ENCODE measurements at regions not wholly inside any gene's neighbourhood (a gene's known extent, or its start where the extent isn't known, plus 50 kb on each side); places are given as distances from the start of the nearest gene placed in this dataset.
A peak's percentile ranks its signal among the peaks of the same experiment; 100 is the strongest.
"Not testable (repeated sequence)": the region's sequence is repeated elsewhere in the genome, so short reads cannot be mapped to it uniquely, and the experiment has no call there.

DNA sequence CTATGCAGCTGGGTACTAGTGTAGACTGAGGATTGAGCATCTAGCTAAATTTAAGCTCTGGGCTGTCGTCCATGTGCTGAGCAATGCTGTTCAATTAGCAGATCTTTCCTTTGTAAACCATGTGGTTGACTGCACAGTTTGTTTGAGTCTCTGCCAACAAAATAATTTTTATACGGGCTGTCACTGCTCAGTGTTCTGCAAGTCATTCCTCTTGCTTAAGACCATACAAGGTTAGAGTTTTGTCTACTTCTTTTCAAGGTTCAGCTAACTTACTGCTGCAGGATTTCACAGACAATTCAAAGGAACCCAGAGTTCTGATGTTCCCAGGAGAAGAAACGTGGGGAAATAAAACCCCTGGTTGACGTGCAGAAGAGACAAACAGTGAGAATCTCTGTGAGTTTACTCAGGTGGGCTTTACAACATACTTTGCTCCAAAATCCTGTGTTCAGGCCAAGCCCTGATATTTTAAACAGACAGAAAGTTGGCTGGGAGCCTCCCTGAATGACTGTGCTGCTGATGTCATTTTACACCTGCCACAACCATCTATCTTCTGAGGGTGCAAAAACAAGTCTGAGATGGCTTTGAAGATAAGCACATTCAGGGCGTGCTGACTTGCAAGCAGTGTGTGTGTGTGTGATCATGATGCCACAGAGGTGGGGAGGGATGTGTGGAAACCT, 177.1 kb upstream of the SVIL start:
- Mint-ChIP-seq H3K36me3 (peaks cover 0 to 13% (median 0%) of the 10 kb centered on the region in 5 donors), H3K27ac (peak overlapping the region in 4 of 9 donors; percentile 17 to 48 (median 36)), H3K4me1 (peaks cover 0 to 25% (median 14%) of the 10 kb centered on the region in 7 donors), H3K9me3 (peaks cover 0 to 12% (median 0%) of the 10 kb centered on the region in 11 donors), H3K27me3 (peaks cover 8 to 20% (median 17%) of the 10 kb centered on the region in 5 donors), H3K4me3 (peak overlapping the region in 1 of 10 donors; percentile 43)
- ChIA-PET CTCF (no interaction called here), POLR2A (no interaction called here)
- ATAC-seq (peak; percentile 74), DNase-seq (peak in 7 of 9 donors; percentile 2 to 43 (median 30))
- no peaks in the 10 kb centered on the region for H3K4me1 ChIP-seq (ENCODE audit: control insufficient read depth in 2 of 2, insufficient read depth in 2 of 2, low read length in 2 of 2)
- H3K27ac ChIP-seq (ENCODE audit: low read depth, low read length), result no peak overlapping the region
- intact Hi-C loops (cut with micrococcal nuclease), result no loop called here
- H3K9me3 ChIP-seq (ENCODE audit: control insufficient read depth in 2 of 3, low read length in 3 of 3), result no peaks in the 10 kb centered on the region
- no peak overlapping the region for H3K4me3 ChIP-seq (ENCODE audit: low read length)
- no peaks in the 10 kb centered on the region for H3K36me3 ChIP-seq (ENCODE audit: control insufficient read depth in 2 of 3, insufficient read depth in 3 of 3, low read length in 3 of 3)
- H3K27me3 ChIP-seq (ENCODE audit: control insufficient read depth in 2 of 2, insufficient read depth in 2 of 2, low read length in 2 of 2), result no peaks in the 10 kb centered on the region

DNA sequence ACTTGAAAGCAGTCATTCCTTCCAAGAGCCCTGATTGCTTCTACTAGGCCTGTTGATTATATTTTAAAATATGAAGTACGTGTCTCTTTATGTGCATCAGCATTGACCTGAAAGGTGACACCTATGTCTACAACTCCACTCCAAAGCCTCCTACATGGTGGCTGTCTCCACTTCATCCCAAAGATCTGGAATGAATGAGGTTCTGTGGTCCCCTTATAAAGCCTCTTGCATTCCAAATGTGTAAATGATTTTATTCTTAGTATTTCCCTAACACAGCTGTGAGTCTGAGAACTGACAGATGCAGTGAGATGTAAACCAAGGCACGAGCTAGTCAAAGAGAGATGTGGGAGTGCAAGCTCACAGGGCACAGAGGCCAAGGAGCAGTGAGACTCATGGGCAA, 176.0 kb upstream of the SVIL start:
- peaks cover 0 to 25% (median 14%) of the 10 kb centered on the region in 7 donors for H3K4me1 Mint-ChIP-seq
- Histone ChIP-seq H3K4me1 (ENCODE audit: control insufficient read depth in 2 of 2, insufficient read depth in 2 of 2, low read length in 2 of 2) (no peaks in the 10 kb centered on the region), H3K36me3 (ENCODE audit: control insufficient read depth in 2 of 3, insufficient read depth in 3 of 3, low read length in 3 of 3) (no peaks in the 10 kb centered on the region), H3K4me3 (ENCODE audit: low read length) (no peak overlapping the region), H3K27ac (ENCODE audit: low read depth, low read length) (no peak overlapping the region), H3K27me3 (ENCODE audit: control insufficient read depth in 2 of 2, insufficient read depth in 2 of 2, low read length in 2 of 2) (no peaks in the 10 kb centered on the region), H3K9me3 (ENCODE audit: control insufficient read depth in 2 of 3, low read length in 3 of 3) (no peaks in the 10 kb centered on the region)
- no peak for DNase-seq
- peaks cover 0 to 13% (median 0%) of the 10 kb centered on the region in 5 donors for H3K36me3 Mint-ChIP-seq
- peaks cover 0 to 12% (median 0%) of the 10 kb centered on the region in 11 donors for H3K9me3 Mint-ChIP-seq
- intact Hi-C loops (cut with micrococcal nuclease), result no loop called here
- ChIA-PET POLR2A (no interaction called here), CTCF (no interaction called here)
- H3K4me3 Mint-ChIP-seq, result no peak overlapping the region
- peak overlapping the region in 1 of 9 donors; percentile 15 for H3K27ac Mint-ChIP-seq
- no peak for ATAC-seq
- peaks cover 7 to 19% (median 18%) of the 10 kb centered on the region in 5 donors for H3K27me3 Mint-ChIP-seq

DNA sequence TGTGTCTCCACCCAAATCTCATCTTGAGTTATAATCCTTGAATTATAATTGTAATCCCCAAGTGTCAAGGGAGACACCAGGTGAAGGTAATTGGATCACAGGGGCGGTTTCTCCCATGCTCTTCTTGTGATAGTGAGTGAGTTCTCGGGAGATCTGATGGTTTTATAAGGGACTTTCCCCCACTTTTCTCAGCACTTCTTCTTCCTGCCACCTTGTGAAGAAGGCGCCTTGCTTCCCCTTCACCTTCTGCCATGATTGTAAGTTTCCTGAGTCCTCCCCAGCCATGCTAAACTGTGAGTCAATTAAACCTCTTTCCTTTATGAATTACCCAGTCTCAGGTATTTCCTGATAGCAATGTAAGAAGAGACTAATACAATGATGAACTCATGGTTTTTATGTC, 175.5 kb upstream of the SVIL start:
- POLR2A ChIA-PET, result not testable (repeated sequence)

GRCh38 chr10:29809383-29809782, 174.6 kb upstream of the SVIL start:
- Mint-ChIP-seq H3K9me3 (peaks cover 0 to 15% (median 0%) of the 10 kb centered on the region in 11 donors), H3K27me3 (peaks cover 7 to 24% (median 17%) of the 10 kb centered on the region in 5 donors), H3K27ac (no peak overlapping the region), H3K4me1 (peaks cover 0 to 25% (median 14%) of the 10 kb centered on the region in 7 donors), H3K4me3 (no peak overlapping the region), H3K36me3 (peaks cover 0 to 13% (median 0%) of the 10 kb centered on the region in 5 donors)
- no peaks in the 10 kb centered on the region for H3K36me3 ChIP-seq (ENCODE audit: control insufficient read depth in 2 of 3, insufficient read depth in 3 of 3, low read length in 3 of 3)
- H3K27ac ChIP-seq (ENCODE audit: low read depth, low read length), result no peak overlapping the region
- H3K4me3 ChIP-seq (ENCODE audit: low read length), result no peak overlapping the region
- intact Hi-C loops (cut with micrococcal nuclease), result no loop called here
- ATAC-seq, result no peak
- no peak for DNase-seq
- no peaks in the 10 kb centered on the region for H3K27me3 ChIP-seq (ENCODE audit: control insufficient read depth in 2 of 2, insufficient read depth in 2 of 2, low read length in 2 of 2)
- H3K4me1 ChIP-seq (ENCODE audit: control insufficient read depth in 2 of 2, insufficient read depth in 2 of 2, low read length in 2 of 2), result no peaks in the 10 kb centered on the region
- ChIA-PET CTCF (no interaction called here), POLR2A (interaction anchor here (0.5 kb wide), 1 partner anchor 159 kb away, joined by 3 read pairs; no protein-coding TSS in a partner anchor)
- H3K9me3 ChIP-seq (ENCODE audit: control insufficient read depth in 2 of 3, low read length in 3 of 3), result no peaks in the 10 kb centered on the region

More for the DNA sequence above, 175.5 kb upstream of the SVIL start:
- H3K4me1 ChIP-seq (ENCODE audit: control insufficient read depth in 2 of 2, insufficient read depth in 2 of 2, low read length in 2 of 2); H3K27me3 ChIP-seq (ENCODE audit: control insufficient read depth in 2 of 2, insufficient read depth in 2 of 2, low read length in 2 of 2); H3K4me3 ChIP-seq (ENCODE audit: low read length); H3K9me3 ChIP-seq (ENCODE audit: control insufficient read depth in 2 of 3, low read length in 3 of 3); H3K36me3 ChIP-seq (ENCODE audit: control insufficient read depth in 2 of 3, insufficient read depth in 3 of 3, low read length in 3 of 3); intact Hi-C loops (cut with micrococcal nuclease); CTCF ChIA-PET; DNase-seq; H3K27ac ChIP-seq (ENCODE audit: low read depth, low read length); H3K4me3 Mint-ChIP-seq; ATAC-seq: not testable (repeated sequence)
- peaks cover 0 to 13% (median 0%) of the 10 kb centered on the region in 5 donors for H3K36me3 Mint-ChIP-seq
- peak overlapping the region in 1 of 9 donors; percentile 29 for H3K27ac Mint-ChIP-seq
- peaks cover 7 to 23% (median 17%) of the 10 kb centered on the region in 5 donors for H3K27me3 Mint-ChIP-seq
- peaks cover 0 to 25% (median 14%) of the 10 kb centered on the region in 7 donors for H3K4me1 Mint-ChIP-seq
- peaks cover 0 to 12% (median 0%) of the 10 kb centered on the region in 11 donors for H3K9me3 Mint-ChIP-seq

DNA sequence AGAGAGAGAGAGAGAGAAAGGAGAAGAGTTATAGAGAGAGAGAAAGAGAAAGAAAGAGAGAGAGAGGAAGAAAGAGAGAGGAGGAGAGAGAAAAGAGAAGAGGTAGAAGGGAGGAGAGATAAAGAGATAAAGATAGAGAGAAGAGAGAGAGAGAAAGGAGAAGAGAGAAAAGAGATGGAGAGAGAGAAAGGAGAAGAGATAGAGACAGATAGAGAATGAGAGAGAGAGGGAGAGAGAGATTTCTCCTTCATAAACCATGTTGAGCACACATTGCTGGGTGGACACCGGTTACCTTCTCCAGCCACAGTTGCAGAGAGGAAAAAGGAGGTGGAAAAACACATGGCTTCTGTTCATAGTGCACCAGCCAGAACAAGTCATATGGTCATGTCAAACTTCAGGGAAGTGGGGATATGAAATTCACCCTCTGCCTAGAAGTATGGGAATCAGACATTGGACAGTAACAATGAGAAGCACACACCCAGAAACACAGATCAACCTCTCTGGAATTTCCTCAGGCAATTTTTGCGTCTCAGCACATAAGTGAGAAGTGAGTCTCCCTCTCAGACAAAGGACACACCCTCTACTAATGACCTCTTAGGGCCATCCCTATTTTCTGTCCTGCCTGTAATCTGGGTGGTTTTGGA, 172.5 kb upstream of the SVIL start:
- CTCF ChIA-PET, result no interaction called here
- Histone ChIP-seq H3K9me3 (ENCODE audit: control insufficient read depth in 2 of 3, low read length in 3 of 3) (no peaks in the 10 kb centered on the region), H3K27me3 (ENCODE audit: control insufficient read depth in 2 of 2, insufficient read depth in 2 of 2, low read length in 2 of 2) (no peaks in the 10 kb centered on the region), H3K36me3 (ENCODE audit: control insufficient read depth in 2 of 3, insufficient read depth in 3 of 3, low read length in 3 of 3) (no peaks in the 10 kb centered on the region), H3K27ac (ENCODE audit: low read depth, low read length) (no peak overlapping the region), H3K4me3 (ENCODE audit: low read length) (no peak overlapping the region), H3K4me1 (ENCODE audit: control insufficient read depth in 2 of 2, insufficient read depth in 2 of 2, low read length in 2 of 2) (no peaks in the 10 kb centered on the region)
- Mint-ChIP-seq H3K4me1 (peaks cover 0 to 27% (median 11%) of the 10 kb centered on the region in 7 donors), H3K9me3 (peaks cover 0 to 15% (median 0%) of the 10 kb centered on the region in 11 donors), H3K36me3 (peaks cover 0 to 13% (median 0%) of the 10 kb centered on the region in 5 donors), H3K27ac (no peak overlapping the region), H3K27me3 (peaks cover 7 to 26% (median 14%) of the 10 kb centered on the region in 5 donors), H3K4me3 (no peak overlapping the region)
- intact Hi-C loops (cut with micrococcal nuclease), result no loop called here
- DNase-seq (no peak), ATAC-seq (no peak)
- POLR2A ChIA-PET, result no interaction called here

GRCh38 chr10:29806350-29806788, 171.6 kb upstream of the SVIL start:
- ATAC-seq, result no peak
- H3K9me3 Mint-ChIP-seq, result peaks cover 0 to 15% (median 0%) of the 10 kb centered on the region in 11 donors
- peaks cover 0 to 13% (median 0%) of the 10 kb centered on the region in 5 donors for H3K36me3 Mint-ChIP-seq
- POLR2A ChIA-PET, result no interaction called here
- Histone ChIP-seq H3K4me3 (ENCODE audit: low read length) (no peak overlapping the region), H3K36me3 (ENCODE audit: control insufficient read depth in 2 of 3, insufficient read depth in 3 of 3, low read length in 3 of 3) (no peaks in the 10 kb centered on the region), H3K9me3 (ENCODE audit: control insufficient read depth in 2 of 3, low read length in 3 of 3) (no peaks in the 10 kb centered on the region), H3K4me1 (ENCODE audit: control insufficient read depth in 2 of 2, insufficient read depth in 2 of 2, low read length in 2 of 2) (no peaks in the 10 kb centered on the region), H3K27me3 (ENCODE audit: control insufficient read depth in 2 of 2, insufficient read depth in 2 of 2, low read length in 2 of 2) (no peaks in the 10 kb centered on the region), H3K27ac (ENCODE audit: low read depth, low read length) (no peak overlapping the region)
- H3K4me1 Mint-ChIP-seq, result peaks cover 0 to 19% (median 3%) of the 10 kb centered on the region in 7 donors
- no peak for DNase-seq
- CTCF ChIA-PET, result no interaction called here
- intact Hi-C loops (cut with micrococcal nuclease), result no loop called here
- H3K27me3 Mint-ChIP-seq, result peaks cover 7 to 26% (median 14%) of the 10 kb centered on the region in 5 donors
- H3K4me3 Mint-ChIP-seq, result no peak overlapping the region
- no peak overlapping the region for H3K27ac Mint-ChIP-seq
